Activated naive CD4-positive, alpha-beta T cell treated with anti-CD3 and anti-CD28 coated beads for 36 hours (primary cell): ENCODE measurements at regions not wholly inside any gene's neighbourhood (a gene's known extent, or its start where the extent isn't known, plus 50 kb on each side); places are given as distances from the start of the nearest gene placed in this dataset.

Source experiments
- CTCF ChIA-PET: fragments of 350-600 bp; sonication (Branson Sonifier 250); formaldehyde crosslinking; loops from one replicate; lab custom pipeline; 2021; ENCODE audit warnings: antibody characterized with exemption; lab: Charles Lee
- DNase-seq: peaks from one replicate; pipeline ENCODE4 v3.0.0-alpha.2; 2020
- H3K27ac Mint-ChIP-seq: one replicate; pipeline ENCODE4 v1.8.0; 2021; ENCODE audit warnings: mild to moderate bottlenecking, mixed read lengths
- H3K27me3 Mint-ChIP-seq: one replicate; pipeline ENCODE4 v1.8.0; 2021; ENCODE audit warnings: low read depth, mixed read lengths
- H3K36me3 Mint-ChIP-seq: one replicate; pipeline ENCODE4 v1.8.0; 2021; ENCODE audit warnings: low read depth, mixed read lengths
- H3K4me1 Mint-ChIP-seq: one replicate; pipeline ENCODE4 v1.8.0; 2021; ENCODE audit warnings: low read depth, mixed read lengths
- H3K4me3 Mint-ChIP-seq: one replicate; pipeline ENCODE4 v1.8.0; 2021; ENCODE audit warnings: mild to moderate bottlenecking, moderate library complexity, mixed read lengths
- H3K9me3 Mint-ChIP-seq: one replicate; pipeline ENCODE4 v1.8.0; 2021; ENCODE audit warnings: mixed read lengths
- intact Hi-C: fragments of 100-400 bp; cut with micrococcal nuclease; formaldehyde crosslinking; loops from one replicate; pipeline ENCODE4 v1.15.1; 2023

DNA sequence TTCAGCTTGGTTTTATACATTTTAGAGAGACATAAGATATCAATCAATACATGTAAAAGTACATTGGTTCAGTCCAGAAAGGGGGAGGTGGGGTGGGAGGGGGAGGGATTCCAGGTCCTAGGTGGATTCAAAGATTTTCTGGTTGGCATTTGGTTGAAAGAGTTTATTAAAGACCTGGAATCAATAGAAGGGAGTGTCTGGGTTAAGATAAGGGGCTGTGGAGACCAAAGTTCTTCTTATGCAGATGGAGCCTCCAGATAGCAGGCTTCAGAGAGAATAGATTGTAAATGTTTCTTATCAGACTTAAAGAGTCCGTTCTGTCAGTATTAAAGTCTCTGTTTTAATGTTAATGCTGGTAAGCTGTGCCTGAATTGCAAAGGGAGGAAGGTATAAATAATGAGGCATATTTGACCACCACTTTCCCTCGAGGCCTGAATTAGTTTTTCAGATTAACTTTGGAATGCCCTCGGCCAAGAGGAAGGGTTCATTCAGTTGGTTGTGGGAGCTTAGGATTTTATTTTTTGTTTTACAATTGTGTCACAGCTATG is 169.9 kb downstream of the AASDH start:
- Mint-ChIP-seq H3K9me3 (no peaks in the 10 kb centered on the region), H3K27ac (no peak overlapping the region), H3K4me1 (no peaks in the 10 kb centered on the region), H3K36me3 (no peaks in the 10 kb centered on the region), H3K27me3 (peaks cover 7% of the 10 kb centered on the region), H3K4me3 (no peak overlapping the region)
- CTCF ChIA-PET: no interaction called here
- DNase-seq: no peak
- intact Hi-C loops: no loop called here

DNA sequence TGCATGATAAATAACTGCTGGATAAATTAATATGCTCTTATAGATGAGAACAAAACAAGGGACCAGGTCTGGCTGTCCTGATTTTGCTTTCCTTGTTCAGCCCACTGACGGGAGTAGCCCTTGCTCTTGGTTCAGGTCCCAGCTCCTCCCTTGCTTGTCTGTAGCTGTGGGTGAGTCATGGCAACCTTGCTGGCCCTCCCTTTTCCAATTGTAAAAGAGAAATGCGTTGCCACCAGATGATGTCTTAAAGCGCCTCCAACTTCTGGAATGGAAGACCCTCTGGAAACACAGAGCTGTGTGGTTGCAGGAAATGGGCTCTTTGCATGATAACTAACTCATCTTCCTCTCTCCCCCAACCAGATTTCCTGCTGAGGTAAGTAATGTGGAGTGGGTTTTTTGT is 171.4 kb downstream of the AASDH start:
- intact Hi-C loops: no loop called here
- DNase-seq: no peak
- no peaks in the 10 kb centered on the region for H3K4me1 Mint-ChIP-seq
- peaks cover 4% of the 10 kb centered on the region for H3K27me3 Mint-ChIP-seq
- CTCF ChIA-PET: no interaction called here
- H3K4me3 Mint-ChIP-seq: no peak overlapping the region
- peaks cover 9% of the 10 kb centered on the region for H3K9me3 Mint-ChIP-seq
- H3K27ac Mint-ChIP-seq: no peak overlapping the region
- H3K36me3 Mint-ChIP-seq: no peaks in the 10 kb centered on the region

DNA sequence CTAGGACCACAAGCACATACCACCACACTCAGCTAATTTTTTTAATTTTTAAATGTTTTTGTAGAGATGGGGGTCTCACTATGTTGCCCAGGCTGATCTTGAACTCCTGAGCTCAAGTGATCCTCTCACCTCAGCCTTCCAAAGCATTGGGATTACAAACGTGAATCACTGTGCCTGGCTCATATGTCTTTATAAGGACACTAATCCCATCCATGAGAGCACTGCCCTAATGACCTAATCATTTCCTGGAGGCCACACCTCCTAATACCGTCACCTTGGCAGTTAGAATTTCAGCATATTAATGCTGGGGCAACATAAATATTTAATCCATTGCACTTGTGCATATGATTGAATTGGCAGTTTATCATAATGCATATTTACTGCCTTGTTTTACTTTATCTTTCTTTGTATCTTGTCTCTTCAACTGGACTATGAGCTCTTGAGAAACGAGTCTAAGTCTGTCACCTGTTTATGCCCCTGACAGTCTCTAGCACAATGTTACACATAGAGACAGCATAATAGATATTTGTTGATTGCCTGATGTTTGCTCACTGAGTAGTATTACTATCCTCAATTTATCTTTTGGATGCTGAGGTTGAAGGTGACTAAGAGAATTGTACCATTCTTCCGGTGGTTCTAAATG is 172.0 kb downstream of the AASDH start:
- Mint-ChIP-seq H3K36me3 (no peaks in the 10 kb centered on the region), H3K27me3 (no peaks in the 10 kb centered on the region), H3K9me3 (peaks cover 9% of the 10 kb centered on the region), H3K4me3 (no peak overlapping the region), H3K27ac (no peak overlapping the region), H3K4me1 (no peaks in the 10 kb centered on the region)
- CTCF ChIA-PET: no interaction called here
- intact Hi-C loops: no loop called here
- DNase-seq: no peak

DNA sequence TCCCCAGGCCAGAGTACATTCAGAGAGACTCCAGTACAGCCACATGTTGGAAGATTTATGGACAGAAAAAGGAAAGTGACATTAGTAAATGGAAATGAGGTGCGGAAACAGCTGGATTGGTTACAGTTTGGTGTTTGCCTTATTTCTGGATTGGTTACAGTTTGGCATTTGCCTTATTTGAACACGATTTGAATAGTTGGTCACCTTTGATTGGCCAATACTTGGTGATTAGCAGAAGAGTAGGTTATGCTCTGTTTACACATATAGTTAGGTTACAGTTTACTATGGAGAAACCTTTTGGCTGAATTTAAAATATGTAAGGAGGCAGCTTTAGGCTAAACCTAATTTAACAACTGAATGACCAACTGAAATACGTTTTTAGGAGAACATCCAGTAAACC is 173.7 kb downstream of the AASDH start:
- Mint-ChIP-seq H3K27me3 (no peaks in the 10 kb centered on the region), H3K9me3 (peaks cover 9% of the 10 kb centered on the region), H3K4me1 (no peaks in the 10 kb centered on the region), H3K4me3 (no peak overlapping the region), H3K27ac (no peak overlapping the region), H3K36me3 (no peaks in the 10 kb centered on the region)
- no peak for DNase-seq
- intact Hi-C loops: no loop called here
- CTCF ChIA-PET: no interaction called here

DNA sequence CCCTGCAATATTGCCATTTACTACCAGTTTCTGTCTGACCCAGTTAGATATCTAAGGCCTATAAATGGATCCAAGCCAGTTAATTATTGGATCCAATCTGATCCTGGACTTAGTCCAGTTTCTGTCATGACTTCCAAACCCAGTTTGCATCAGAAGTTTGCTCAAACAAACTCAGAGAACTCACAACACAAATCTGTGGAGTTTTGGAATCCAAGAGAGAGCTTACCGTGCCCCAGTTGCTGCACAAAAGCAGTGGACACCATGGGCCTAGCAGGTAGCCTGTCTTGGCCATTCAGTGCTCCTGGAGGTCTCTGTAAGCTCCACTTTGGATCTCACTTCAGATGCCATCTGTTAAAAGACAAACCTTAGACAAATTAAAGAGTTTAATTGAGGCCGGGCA is 174.5 kb downstream of the AASDH start:
- Mint-ChIP-seq H3K27ac (no peak overlapping the region), H3K9me3 (peaks cover 9% of the 10 kb centered on the region), H3K4me3 (no peak overlapping the region), H3K36me3 (no peaks in the 10 kb centered on the region), H3K4me1 (no peaks in the 10 kb centered on the region), H3K27me3 (no peaks in the 10 kb centered on the region)
- DNase-seq: no peak
- intact Hi-C loops: no loop called here
- CTCF ChIA-PET: interaction anchor here (0.6 kb wide), 1 partner anchor 226 kb away, joined by 3 read pairs; no protein-coding TSS in a partner anchor

DNA sequence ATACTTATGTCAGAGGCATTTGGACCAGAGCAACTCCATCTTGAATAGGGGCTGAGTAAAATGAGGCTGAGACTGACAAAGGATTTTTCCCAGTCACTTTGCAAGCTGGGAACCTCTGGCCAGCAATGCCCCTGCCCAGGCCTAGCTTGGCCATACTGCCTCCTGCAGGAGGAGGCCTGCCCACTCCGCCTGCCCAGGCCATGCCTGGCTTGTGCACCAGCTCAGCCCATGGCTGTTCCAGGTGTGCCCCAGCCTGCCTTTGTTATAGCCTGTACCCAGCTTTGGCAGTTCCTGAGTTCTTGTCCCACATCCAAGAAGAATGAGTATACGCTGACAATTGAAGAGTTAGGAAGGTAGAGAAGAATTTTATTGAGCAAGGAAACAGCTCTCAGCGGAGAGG is 176.1 kb downstream of the AASDH start:
- no peak overlapping the region for H3K4me3 Mint-ChIP-seq
- intact Hi-C loops: no loop called here
- H3K27me3 Mint-ChIP-seq: no peaks in the 10 kb centered on the region
- H3K4me1 Mint-ChIP-seq: no peaks in the 10 kb centered on the region
- no peak for DNase-seq
- CTCF ChIA-PET: no interaction called here
- no peaks in the 10 kb centered on the region for H3K36me3 Mint-ChIP-seq
- peaks cover 9% of the 10 kb centered on the region for H3K9me3 Mint-ChIP-seq
- no peak overlapping the region for H3K27ac Mint-ChIP-seq

DNA sequence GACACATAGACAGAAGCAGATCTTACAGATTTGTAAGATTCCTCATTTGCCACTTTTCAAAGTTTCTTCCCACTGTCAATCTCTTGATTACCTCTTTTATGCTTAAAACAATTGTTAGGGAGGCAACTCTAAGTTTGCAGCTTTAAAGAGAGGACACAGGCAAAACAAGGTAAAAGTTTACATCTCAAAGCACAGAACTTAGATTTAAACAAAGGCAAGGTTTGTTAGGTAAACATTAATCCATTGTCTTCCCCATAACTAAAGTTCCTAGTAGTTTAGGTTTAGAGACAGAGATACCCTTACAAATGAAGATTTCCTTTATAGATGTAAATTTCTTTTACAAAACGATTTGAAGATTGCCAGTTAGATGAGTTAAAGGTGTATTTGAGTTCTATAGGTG is 176.9 kb downstream of the AASDH start:
- Mint-ChIP-seq H3K27me3 (no peaks in the 10 kb centered on the region), H3K9me3 (peaks cover 9% of the 10 kb centered on the region), H3K4me3 (no peak overlapping the region), H3K27ac (no peak overlapping the region), H3K4me1 (no peaks in the 10 kb centered on the region), H3K36me3 (no peaks in the 10 kb centered on the region)
- no peak for DNase-seq
- intact Hi-C loops: no loop called here
- CTCF ChIA-PET: no interaction called here

DNA sequence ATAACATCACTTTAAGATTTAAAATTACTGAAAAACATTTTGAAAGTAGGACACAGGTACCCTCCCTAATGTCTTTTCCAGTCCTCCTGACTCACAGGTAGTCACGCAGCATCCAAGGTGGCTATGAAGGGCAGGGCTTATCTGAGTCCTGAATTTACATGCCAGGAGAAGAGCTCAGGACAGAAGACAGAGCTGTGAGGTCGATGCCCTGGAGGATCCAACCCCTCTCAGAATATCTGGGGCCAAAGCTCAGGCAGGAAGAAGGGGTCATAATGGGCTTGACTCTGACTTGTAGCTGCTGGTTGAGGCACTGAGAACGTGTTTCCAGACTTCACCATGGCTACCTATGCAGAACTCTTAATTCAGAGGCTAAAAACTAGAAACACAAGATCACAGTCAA is 177.5 kb downstream of the AASDH start:
- Mint-ChIP-seq H3K27ac (no peak overlapping the region), H3K4me3 (no peak overlapping the region), H3K27me3 (no peaks in the 10 kb centered on the region), H3K36me3 (no peaks in the 10 kb centered on the region), H3K9me3 (peaks cover 9% of the 10 kb centered on the region), H3K4me1 (no peaks in the 10 kb centered on the region)
- DNase-seq: no peak
- CTCF ChIA-PET: no interaction called here
- intact Hi-C loops: no loop called here

DNA sequence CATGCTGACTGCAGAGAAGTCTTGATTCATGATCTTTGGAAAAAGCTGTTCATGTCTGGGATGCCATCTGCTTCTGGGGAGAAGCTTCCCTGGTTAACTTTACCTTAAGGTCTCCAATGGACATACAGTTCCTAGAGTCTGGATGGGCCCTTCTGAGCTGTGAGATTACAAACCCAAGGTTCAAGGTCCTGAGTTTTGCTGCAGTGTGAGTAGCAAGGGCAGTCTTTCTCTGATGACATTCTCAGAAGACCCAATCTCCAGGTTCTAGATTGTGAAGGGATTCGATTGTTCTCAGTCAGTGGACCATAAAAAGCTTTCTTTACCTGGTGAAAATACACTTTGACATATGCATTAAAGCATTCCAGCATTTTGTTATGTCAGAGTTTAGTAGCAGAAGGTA is 179.2 kb downstream of the AASDH start:
- Mint-ChIP-seq H3K4me1 (no peaks in the 10 kb centered on the region), H3K27me3 (no peaks in the 10 kb centered on the region), H3K4me3 (no peak overlapping the region), H3K27ac (no peak overlapping the region), H3K9me3 (peaks cover 9% of the 10 kb centered on the region), H3K36me3 (no peaks in the 10 kb centered on the region)
- DNase-seq: no peak
- CTCF ChIA-PET: no interaction called here
- intact Hi-C loops: no loop called here

DNA sequence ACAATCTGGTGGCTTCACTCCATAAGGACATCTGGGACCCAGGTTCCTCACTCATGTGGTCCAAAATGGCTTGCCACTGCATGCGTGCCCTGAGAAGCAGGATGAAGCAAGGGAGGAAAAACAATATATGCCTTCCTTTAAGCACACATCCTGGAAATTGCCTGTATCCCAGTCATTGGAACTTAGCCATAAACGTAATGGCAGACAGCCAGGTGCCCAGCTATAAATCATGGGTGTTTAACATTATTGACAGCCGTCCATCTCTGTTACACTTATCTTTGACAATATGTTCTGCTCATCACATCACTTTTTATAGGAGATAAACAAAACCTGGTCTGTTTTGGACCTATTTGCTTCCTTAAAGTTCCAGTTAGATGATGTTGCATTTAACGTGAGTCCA is 181.0 kb downstream of the AASDH start:
- CTCF ChIA-PET: interaction anchor here (0.6 kb wide), 1 partner anchor 304 kb away, joined by 3 read pairs; no protein-coding TSS in a partner anchor
- intact Hi-C loops: no loop called here
- no peaks in the 10 kb centered on the region for H3K4me1 Mint-ChIP-seq
- H3K27me3 Mint-ChIP-seq: peaks cover 6% of the 10 kb centered on the region
- H3K9me3 Mint-ChIP-seq: peaks cover 3% of the 10 kb centered on the region
- H3K27ac Mint-ChIP-seq: no peak overlapping the region
- no peak overlapping the region for H3K4me3 Mint-ChIP-seq
- no peak for DNase-seq
- no peaks in the 10 kb centered on the region for H3K36me3 Mint-ChIP-seq

DNA sequence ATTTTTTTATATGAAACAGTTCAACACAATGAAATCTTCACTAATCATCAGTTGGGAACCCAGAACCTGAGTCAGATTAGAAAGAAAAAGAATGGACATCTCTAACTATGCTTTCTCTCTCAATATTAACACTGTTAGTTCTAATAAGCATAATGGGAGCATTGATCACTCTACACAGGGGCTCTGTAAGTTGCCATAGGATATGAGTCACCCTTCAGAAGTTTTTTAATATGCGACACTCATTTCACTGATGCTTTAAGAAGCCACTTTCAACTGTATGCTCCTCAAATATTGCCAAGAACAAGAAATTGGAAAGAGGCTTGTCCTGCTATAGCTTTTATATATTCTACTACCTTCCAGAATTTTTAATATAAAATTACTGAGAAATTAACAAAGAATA is 187.0 kb downstream of the AASDH start:
- Mint-ChIP-seq H3K4me3 (no peak overlapping the region), H3K36me3 (no peaks in the 10 kb centered on the region), H3K27ac (no peak overlapping the region), H3K4me1 (no peaks in the 10 kb centered on the region), H3K27me3 (peaks cover 19% of the 10 kb centered on the region), H3K9me3 (no peaks in the 10 kb centered on the region)
- intact Hi-C loops: no loop called here
- DNase-seq: no peak
- CTCF ChIA-PET: interaction anchor here (0.6 kb wide), 1 partner anchor 18 kb away, joined by 4 read pairs; no protein-coding TSS in a partner anchor

DNA sequence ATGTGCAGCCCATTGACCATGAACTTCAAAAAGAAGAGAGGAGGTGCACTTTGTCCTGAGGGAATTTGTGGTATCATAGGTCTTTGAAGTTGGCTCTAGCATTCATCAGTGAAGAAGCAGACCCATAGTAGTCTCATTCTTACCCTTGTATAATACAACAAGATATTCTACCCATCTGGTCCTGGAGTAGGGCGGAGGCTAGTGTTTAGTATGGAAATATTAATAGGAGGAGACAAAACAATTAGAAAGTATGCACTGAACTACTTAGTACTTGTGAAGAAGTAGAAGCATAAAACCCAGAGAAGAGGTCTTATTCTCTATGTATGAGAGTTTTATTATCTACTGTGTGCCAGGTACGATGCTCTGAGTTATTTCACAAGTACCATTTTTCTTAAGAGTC is 189.0 kb downstream of the AASDH start:
- no peaks in the 10 kb centered on the region for H3K36me3 Mint-ChIP-seq
- no peak overlapping the region for H3K27ac Mint-ChIP-seq
- no peaks in the 10 kb centered on the region for H3K9me3 Mint-ChIP-seq
- no peak overlapping the region for H3K4me3 Mint-ChIP-seq
- intact Hi-C loops: no loop called here
- H3K27me3 Mint-ChIP-seq: peaks cover 19% of the 10 kb centered on the region
- CTCF ChIA-PET: no interaction called here
- DNase-seq: no peak
- H3K4me1 Mint-ChIP-seq: no peaks in the 10 kb centered on the region

DNA sequence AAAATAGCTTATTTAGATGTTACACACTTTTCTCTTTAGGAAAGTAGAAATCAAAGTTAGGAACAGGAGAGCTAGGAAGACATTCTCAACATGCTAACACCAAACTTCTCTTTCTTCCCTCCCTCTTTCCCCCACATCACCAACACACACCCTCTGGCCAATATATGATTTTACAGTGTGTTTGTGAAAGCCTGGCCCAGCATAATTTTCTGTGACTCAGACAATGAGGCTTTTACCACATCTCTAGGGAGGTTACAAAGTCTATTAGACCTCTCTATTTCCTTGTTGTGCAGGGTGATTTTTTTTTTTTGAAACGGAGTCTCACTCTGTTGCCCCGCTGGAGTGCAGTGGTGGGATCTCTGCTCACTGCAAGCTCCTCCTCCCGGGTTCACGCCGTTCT is 189.9 kb downstream of the AASDH start:
- H3K27me3 Mint-ChIP-seq: peaks cover 19% of the 10 kb centered on the region
- CTCF ChIA-PET: no interaction called here
- no peaks in the 10 kb centered on the region for H3K36me3 Mint-ChIP-seq

More for the DNA sequence above, 189.9 kb downstream of the AASDH start:
- no peaks in the 10 kb centered on the region for H3K4me1 Mint-ChIP-seq
- H3K4me3 Mint-ChIP-seq: no peak overlapping the region
- H3K27ac Mint-ChIP-seq: no peak overlapping the region
- intact Hi-C loops: no loop called here
- no peak for DNase-seq
- H3K9me3 Mint-ChIP-seq: no peaks in the 10 kb centered on the region
